GM12873 (cell line): ENCODE measurements at regions not wholly inside any gene's neighbourhood (a gene's known extent, or its start where the extent isn't known, plus 50 kb on each side); places are given as distances from the start of the nearest gene placed in this dataset.

Source experiments
- CTCF ChIP-seq: IDR thresholded peaks from 2 replicates; pipeline ENCODE4 v1.5.1; 2012; ENCODE audit warnings: low read depth, mild to moderate bottlenecking, moderate library complexity, low read length, control low read depth; ENCODE audit not compliant: insufficient read depth; ENCODE audit errors: missing control alignments

- TF ChIP-seq CTCF = no peak
These were observed 417.7 kb upstream of the KLF4 start for GRCh38 chr9:107907255-107907654.

- no peak for TF ChIP-seq CTCF
These were observed 416.5 kb upstream of the KLF4 start for GRCh38 chr9:107906074-107906473.

GRCh38 chr9:107905308-107906020, 415.9 kb upstream of the KLF4 start:
- TF ChIP-seq CTCF = no peak

- no peak for TF ChIP-seq CTCF
These were observed 410.4 kb upstream of the KLF4 start for GRCh38 chr9:107899961-107900330.

- TF ChIP-seq CTCF = no peak
These were observed 409.2 kb upstream of the KLF4 start for GRCh38 chr9:107898761-107899160.

- TF ChIP-seq CTCF = no peak
These were observed 407.0 kb upstream of the KLF4 start for GRCh38 chr9:107896544-107896943.

GRCh38 chr9:107895501-107896001, 406.0 kb upstream of the KLF4 start:
- TF ChIP-seq CTCF = no peak
